Naive thymus-derived CD4-positive, alpha-beta T cell (primary cell): ENCODE measurements at regions not wholly inside any gene's neighbourhood (a gene's known extent, or its start where the extent isn't known, plus 50 kb on each side); places are given as distances from the start of the nearest gene placed in this dataset.

Experiments
- ATAC-seq: fragments of 150-1000 bp; cut with Tn5 transposase; 2 replicates; pipeline ENCODE4 v1.10.0; 2021; ENCODE audit warnings: mild to moderate bottlenecking, moderate library complexity
- CTCF ChIA-PET: fragments of 350-600 bp; sonication (Branson Sonifier 250); formaldehyde crosslinking; loops from one replicate; lab custom pipeline; 2021; ENCODE audit warnings: antibody characterized with exemption; lab: Charles Lee
- POLR2A ChIA-PET: fragments of 350-600 bp; sonication (Branson Sonifier 250); formaldehyde crosslinking; loops from one replicate; lab custom pipeline; 2021; ENCODE audit warnings: antibody characterized with exemption, inconsistent platforms; lab: Charles Lee
- DNase-seq, 9 donors: peaks; one replicate each; pipeline versions ENCODE4 v3.0.0 to v3.0.0-alpha.2; 2020 to 2022; ENCODE audit warnings: mixed read lengths in 1 of 9
- H3K27ac ChIP-seq: one replicate; pipeline ENCODE4 v1.7.0; 2013; ENCODE audit warnings: mild to moderate bottlenecking, low read depth, low read length, moderate library complexity
- H3K27me3 ChIP-seq, 2 donors: one replicate each; pipeline ENCODE4 v1.7.0; 2013; ENCODE audit warnings: low read length in 2 of 2, mild to moderate bottlenecking in 2 of 2, moderate library complexity in 2 of 2; ENCODE audit not compliant: control insufficient read depth in 2 of 2, insufficient read depth in 2 of 2
- H3K36me3 ChIP-seq, 3 experiments: 1 replicate in 2 of 3; 2 replicates in 1 of 3; pipeline ENCODE4 v1.7.0; 2013; ENCODE audit warnings: low read length in 3 of 3, mild to moderate bottlenecking in 3 of 3, moderate library complexity in 1 of 3; ENCODE audit not compliant: insufficient read depth in 3 of 3, control insufficient read depth in 2 of 3
- H3K4me1 ChIP-seq, 2 donors: one replicate each; pipeline ENCODE4 v1.7.0; 2013; ENCODE audit warnings: low read length in 2 of 2, mild to moderate bottlenecking in 2 of 2, moderate library complexity in 1 of 2; ENCODE audit not compliant: control insufficient read depth in 2 of 2, insufficient read depth in 2 of 2
- H3K4me3 ChIP-seq: 2 replicates; pipeline ENCODE4 v1.7.0; 2013; ENCODE audit warnings: mild to moderate bottlenecking, low read length
- H3K9me3 ChIP-seq, 3 experiments: 1 replicate in 2 of 3; 2 replicates in 1 of 3; pipeline ENCODE4 v1.7.0; 2013; ENCODE audit warnings: low read length in 3 of 3; ENCODE audit not compliant: control insufficient read depth in 2 of 3
- H3K27ac Mint-ChIP-seq, 9 donors: one replicate each; pipeline ENCODE4 v1.8.0; 2020 to 2022; ENCODE audit warnings: mixed read lengths in 9 of 9, mild to moderate bottlenecking in 8 of 9, moderate library complexity in 5 of 9, inconsistent platforms in 2 of 9
- H3K27me3 Mint-ChIP-seq, 5 donors: one replicate each; pipeline ENCODE4 v1.8.0; 2021 to 2022; ENCODE audit warnings: mixed read lengths in 5 of 5, mild to moderate bottlenecking in 1 of 5
- H3K36me3 Mint-ChIP-seq, 5 donors: one replicate each; pipeline ENCODE4 v1.8.0; 2020 to 2022; ENCODE audit warnings: mixed read lengths in 5 of 5, mild to moderate bottlenecking in 3 of 5, inconsistent platforms in 1 of 5
- H3K4me1 Mint-ChIP-seq, 7 donors: one replicate each; pipeline ENCODE4 v1.8.0; 2020 to 2022; ENCODE audit warnings: mixed read lengths in 7 of 7, mild to moderate bottlenecking in 3 of 7, inconsistent platforms in 1 of 7
- H3K4me3 Mint-ChIP-seq, 10 donors: one replicate each; pipeline ENCODE4 v1.8.0; 2020 to 2022; ENCODE audit warnings: mild to moderate bottlenecking in 10 of 10, mixed read lengths in 10 of 10, moderate library complexity in 6 of 10, inconsistent platforms in 2 of 10
- H3K9me3 Mint-ChIP-seq, 11 donors: one replicate each; pipeline ENCODE4 v1.8.0; 2020 to 2022; ENCODE audit warnings: mixed read lengths in 11 of 11, mild to moderate bottlenecking in 4 of 11, inconsistent platforms in 1 of 11, moderate library complexity in 1 of 11
- intact Hi-C, 2 donors: fragments of 100-400 bp; cut with micrococcal nuclease; formaldehyde crosslinking; loops; one replicate each; pipeline ENCODE4 v1.15.1; 2023

DNA sequence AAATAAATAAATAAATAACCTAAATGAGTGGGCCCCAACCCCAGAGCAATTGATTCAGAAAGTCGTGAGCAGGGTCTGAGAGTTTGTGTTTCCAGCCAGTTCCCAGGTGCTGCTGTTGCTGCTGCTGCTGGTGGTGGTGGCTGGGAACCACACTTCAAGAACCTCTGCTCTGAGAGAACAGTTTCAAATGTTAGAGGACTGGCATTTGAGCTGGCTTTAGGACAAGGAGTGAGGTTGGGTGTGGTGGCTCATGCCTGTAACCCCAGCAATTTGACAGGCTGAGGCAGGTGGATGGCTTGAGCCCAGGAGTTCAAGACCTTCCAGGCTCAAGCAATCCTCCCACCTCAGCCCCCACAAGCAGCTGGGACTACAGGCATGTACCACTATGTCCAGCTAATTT is 123.1 kb upstream of the UBE2E1 start:
- Histone ChIP-seq H3K36me3 (no peaks in the 10 kb centered on the region), H3K27me3 (no peaks in the 10 kb centered on the region), H3K4me1 (no peaks in the 10 kb centered on the region), H3K27ac (no peak overlapping the region), H3K4me3 (no peak overlapping the region), H3K9me3 (no peaks in the 10 kb centered on the region)
- ATAC-seq (no peak), DNase-seq (no peak)
- no peak overlapping the region for H3K4me3 Mint-ChIP-seq
- H3K9me3 Mint-ChIP-seq: peaks cover 0 to 5% (median 0%) of the 10 kb centered on the region in 11 donors
- no peaks in the 10 kb centered on the region for H3K27me3 Mint-ChIP-seq
- intact Hi-C loops: no loop called here
- no peak overlapping the region for H3K27ac Mint-ChIP-seq
- CTCF ChIA-PET: interaction anchor here (0.7 kb wide), 1 partner anchor 8 kb away, joined by 3 read pairs; no protein-coding TSS in a partner anchor
- H3K4me1 Mint-ChIP-seq: no peaks in the 10 kb centered on the region
- H3K36me3 Mint-ChIP-seq: peaks cover 0 to 4% (median 0%) of the 10 kb centered on the region in 5 donors
- POLR2A ChIA-PET: no interaction called here

DNA sequence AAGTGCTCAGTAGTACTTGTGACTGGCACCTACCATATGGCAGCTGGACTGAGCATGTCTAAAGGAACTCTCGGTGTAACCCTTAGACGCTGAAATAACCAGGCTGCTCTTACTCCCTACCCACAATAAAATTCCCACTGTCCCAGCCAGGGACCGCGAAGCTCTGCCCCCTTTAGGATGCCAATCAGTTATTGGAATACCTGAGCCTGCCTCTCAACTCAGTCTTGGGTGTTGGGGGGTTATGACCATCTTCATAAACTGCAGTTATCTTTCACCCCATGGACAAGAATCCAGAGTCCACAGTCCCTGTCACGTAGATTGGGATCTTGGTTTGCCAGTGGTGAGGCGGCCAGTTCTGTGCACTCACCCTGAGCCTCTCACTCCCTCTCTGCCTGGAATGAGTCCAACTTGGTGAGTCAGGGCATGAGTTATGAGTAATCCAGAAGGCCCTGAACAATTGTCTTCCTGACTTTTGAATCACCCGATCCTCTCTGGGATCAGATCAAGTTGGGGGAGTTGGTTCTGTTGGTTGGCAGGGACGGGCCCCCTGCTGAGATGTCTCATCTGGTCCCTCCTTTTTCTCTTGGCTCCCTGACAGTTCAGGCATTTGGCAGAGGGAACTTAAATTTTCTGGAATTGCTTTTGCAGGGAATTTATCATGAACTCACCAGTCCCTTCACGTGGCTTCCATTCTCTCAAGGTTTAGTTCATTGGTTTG is 120.1 kb upstream of the UBE2E1 start:
- no peaks in the 10 kb centered on the region for H3K27me3 ChIP-seq
- Mint-ChIP-seq H3K9me3 (peaks cover 0 to 12% (median 1%) of the 10 kb centered on the region in 11 donors), H3K4me3 (no peak overlapping the region), H3K27ac (no peak overlapping the region), H3K36me3 (peaks cover 0 to 4% (median 0%) of the 10 kb centered on the region in 5 donors), H3K4me1 (no peaks in the 10 kb centered on the region), H3K27me3 (no peaks in the 10 kb centered on the region)
- ATAC-seq (no peak), DNase-seq (no peak)
- no peaks in the 10 kb centered on the region for H3K9me3 ChIP-seq
- ChIA-PET CTCF (no interaction called here), POLR2A (no interaction called here)
- intact Hi-C loops: no loop called here
- H3K4me3 ChIP-seq: no peak overlapping the region
- H3K36me3 ChIP-seq: no peaks in the 10 kb centered on the region
- H3K4me1 ChIP-seq: no peaks in the 10 kb centered on the region
- no peak overlapping the region for H3K27ac ChIP-seq

DNA sequence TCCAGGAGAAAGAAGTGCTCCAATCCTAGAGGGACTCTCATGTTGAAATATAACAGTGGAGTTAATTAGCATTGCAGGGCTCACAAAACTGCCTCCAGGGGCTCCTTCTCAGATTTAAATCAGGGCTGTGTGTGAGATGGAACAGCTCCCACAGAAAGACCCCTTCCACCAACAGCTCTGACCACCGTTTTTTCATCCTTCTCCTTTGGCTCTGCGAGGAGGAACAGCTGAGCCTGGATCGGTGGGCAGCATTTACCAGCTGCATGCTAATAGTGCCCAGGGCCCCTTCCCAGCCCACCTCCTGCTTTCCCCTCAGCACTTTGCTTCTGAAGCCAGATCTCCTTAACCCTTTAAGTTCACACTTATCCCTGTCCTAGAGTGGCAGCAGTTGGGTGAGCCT is 119.2 kb upstream of the UBE2E1 start:
- Mint-ChIP-seq H3K36me3 (peaks cover 0 to 4% (median 0%) of the 10 kb centered on the region in 5 donors), H3K27me3 (no peaks in the 10 kb centered on the region), H3K4me3 (no peak overlapping the region), H3K9me3 (peaks cover 0 to 12% (median 4%) of the 10 kb centered on the region in 11 donors), H3K4me1 (peaks cover 0 to 7% (median 5%) of the 10 kb centered on the region in 7 donors), H3K27ac (no peak overlapping the region)
- intact Hi-C loops: no loop called here
- Histone ChIP-seq H3K9me3 (no peaks in the 10 kb centered on the region), H3K27me3 (no peaks in the 10 kb centered on the region), H3K4me3 (no peak overlapping the region), H3K4me1 (no peaks in the 10 kb centered on the region), H3K27ac (no peak overlapping the region), H3K36me3 (no peaks in the 10 kb centered on the region)
- ChIA-PET CTCF (no interaction called here), POLR2A (no interaction called here)
- ATAC-seq: no peak
- DNase-seq: no peak

DNA sequence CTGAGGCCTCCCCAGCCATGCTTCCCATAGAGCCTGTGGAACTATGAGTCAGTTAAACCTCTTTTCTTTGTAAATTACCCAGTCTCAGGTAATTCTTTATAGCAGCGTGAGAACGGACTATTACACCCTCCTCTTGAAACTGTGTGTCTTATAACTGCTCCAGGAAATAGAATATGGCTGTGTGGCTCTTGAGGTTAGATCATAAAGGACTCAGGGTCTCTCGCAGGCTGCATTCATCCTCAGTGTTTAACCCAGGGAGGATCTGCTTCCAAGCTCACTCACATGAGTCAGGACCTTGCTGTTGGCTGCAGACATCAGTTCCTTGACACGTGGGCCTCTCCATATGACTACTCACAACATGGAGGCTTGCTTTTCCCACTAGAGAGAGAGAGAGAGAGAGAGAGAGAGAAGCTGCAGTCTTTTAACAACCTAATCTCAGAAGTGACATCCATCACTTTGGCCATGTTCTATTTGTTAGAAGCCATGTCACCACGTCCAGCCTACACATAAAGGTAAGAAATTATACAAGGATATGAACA is 114.3 kb upstream of the UBE2E1 start:
- no peaks in the 10 kb centered on the region for H3K4me1 ChIP-seq
- intact Hi-C loops: no loop called here
- ATAC-seq (no peak), DNase-seq (no peak)
- peaks cover 0 to 4% (median 0%) of the 10 kb centered on the region in 5 donors for H3K27me3 Mint-ChIP-seq
- peaks cover 0 to 8% (median 6%) of the 10 kb centered on the region in 7 donors for H3K4me1 Mint-ChIP-seq
- peaks cover 0 to 12% (median 4%) of the 10 kb centered on the region in 11 donors for H3K9me3 Mint-ChIP-seq
- peaks cover 0 to 4% (median 0%) of the 10 kb centered on the region in 5 donors for H3K36me3 Mint-ChIP-seq
- H3K4me3 Mint-ChIP-seq: peak overlapping the region in 4 of 10 donors; percentile 18 to 24 (median 20)
- no peaks in the 10 kb centered on the region for H3K27me3 ChIP-seq
- peak overlapping the region in 1 of 9 donors; percentile 49 for H3K27ac Mint-ChIP-seq
- H3K27ac ChIP-seq: no peak overlapping the region
- no peak overlapping the region for H3K4me3 ChIP-seq
- ChIA-PET CTCF (interaction anchor here (0.6 kb wide), 2 partner anchors 26 to 527 kb away, joined by 3 read pairs; no protein-coding TSS in a partner anchor), POLR2A (no interaction called here)
- H3K9me3 ChIP-seq: no peaks in the 10 kb centered on the region
- H3K36me3 ChIP-seq: no peaks in the 10 kb centered on the region

DNA sequence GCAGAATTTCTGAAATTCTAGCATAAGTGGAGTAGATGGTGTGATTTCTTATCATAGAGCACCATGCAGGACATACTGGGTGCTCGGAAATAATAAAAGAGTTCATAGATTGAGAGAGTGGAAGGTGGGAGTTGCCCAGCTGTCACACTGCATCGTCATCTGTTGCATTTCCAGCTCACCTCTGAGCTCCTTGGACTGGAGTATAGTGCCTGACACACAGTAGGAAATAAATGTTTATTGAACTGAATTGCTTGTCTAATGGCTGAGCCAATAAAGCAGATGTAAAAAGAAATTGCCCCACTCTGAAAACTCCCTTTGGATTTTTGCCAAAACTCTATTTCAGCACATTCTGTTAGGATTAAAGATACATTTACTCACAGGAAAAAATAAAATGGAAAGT is 108.9 kb upstream of the UBE2E1 start:
- POLR2A ChIA-PET: no interaction called here
- H3K27me3 ChIP-seq: no peaks in the 10 kb centered on the region
- Mint-ChIP-seq H3K27me3 (peaks cover 0 to 4% (median 0%) of the 10 kb centered on the region in 5 donors), H3K4me3 (no peak overlapping the region), H3K27ac (no peak overlapping the region), H3K36me3 (no peaks in the 10 kb centered on the region), H3K4me1 (no peaks in the 10 kb centered on the region), H3K9me3 (no peaks in the 10 kb centered on the region)
- no peaks in the 10 kb centered on the region for H3K36me3 ChIP-seq
- no peak overlapping the region for H3K27ac ChIP-seq
- intact Hi-C loops: no loop called here
- CTCF ChIA-PET: no interaction called here
- DNase-seq (no peak), ATAC-seq (no peak)
- no peaks in the 10 kb centered on the region for H3K9me3 ChIP-seq
- no peak overlapping the region for H3K4me3 ChIP-seq
- H3K4me1 ChIP-seq: no peaks in the 10 kb centered on the region

DNA sequence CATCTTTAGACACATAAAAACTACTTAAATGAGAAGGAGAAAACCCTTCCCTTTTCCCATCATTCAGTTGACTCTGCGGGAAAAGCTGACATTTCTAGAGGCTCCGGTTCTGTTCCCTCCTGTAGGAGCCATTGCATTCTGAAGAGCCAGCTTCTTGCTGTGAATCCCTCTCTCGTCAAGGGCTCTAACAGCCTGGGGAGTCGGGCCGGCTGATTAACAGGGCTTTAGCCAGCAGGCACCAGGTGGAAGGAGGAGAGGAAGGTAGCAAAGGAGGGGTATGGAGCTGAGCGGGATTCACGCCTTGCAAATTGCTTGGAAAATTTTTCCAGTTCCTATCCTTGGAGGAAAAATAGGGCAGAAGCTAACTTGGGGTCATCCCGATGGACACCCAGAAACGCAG is 108.3 kb upstream of the UBE2E1 start:
- peaks cover 0 to 4% (median 0%) of the 10 kb centered on the region in 5 donors for H3K27me3 Mint-ChIP-seq
- POLR2A ChIA-PET: no interaction called here

More for the DNA sequence above, 108.3 kb upstream of the UBE2E1 start:
- H3K4me3 ChIP-seq: no peak overlapping the region
- H3K9me3 ChIP-seq: no peaks in the 10 kb centered on the region
- H3K4me1 Mint-ChIP-seq: no peaks in the 10 kb centered on the region
- intact Hi-C loops: no loop called here
- H3K36me3 ChIP-seq: no peaks in the 10 kb centered on the region
- no peaks in the 10 kb centered on the region for H3K36me3 Mint-ChIP-seq
- ATAC-seq (no peak), DNase-seq (no peak)
- no peak overlapping the region for H3K4me3 Mint-ChIP-seq
- CTCF ChIA-PET: no interaction called here
- H3K27ac Mint-ChIP-seq: no peak overlapping the region
- H3K9me3 Mint-ChIP-seq: no peaks in the 10 kb centered on the region
- H3K27ac ChIP-seq: no peak overlapping the region
- H3K4me1 ChIP-seq: no peaks in the 10 kb centered on the region
- H3K27me3 ChIP-seq: no peaks in the 10 kb centered on the region
